GM23338 (cell line): ENCODE measurements at regions not wholly inside any gene's neighbourhood (a gene's known extent, or its start where the extent isn't known, plus 50 kb on each side); places are given as distances from the start of the nearest gene placed in this dataset.

ENCODE experiments used
- ATAC-seq: fragments of 200-7000 bp; cut with Tn5 transposase; 3 replicates; pipeline ENCODE4 v1.9.1; 2020
- DNase-seq: peaks from one replicate; pipeline ENCODE4 v3.0.0-alpha.2; 2015; ENCODE audit warnings: low spot score
- H2AFZ ChIP-seq: fragments of 200-600 bp; sonication (generic); 2 replicates; pipeline ENCODE4 v1.8.0; 2016; ENCODE audit warnings: antibody characterized with exemption, mild to moderate bottlenecking, moderate library complexity
- H3F3A ChIP-seq: fragments of 200-600 bp; sonication (generic); replicated peaks from 2 replicates; pipeline ENCODE4 v1.8.0; 2017; ENCODE audit warnings: antibody characterized with exemption, mixed run types, low read depth
- H3K27ac ChIP-seq: fragments of 200-600 bp; sonication (generic); 2 replicates; pipeline ENCODE4 v1.6.1; 2016; ENCODE audit warnings: low read depth
- H3K27me3 ChIP-seq: fragments of 200-600 bp; sonication (generic); 2 replicates; pipeline ENCODE4 v1.8.0; 2016; ENCODE audit warnings: mild to moderate bottlenecking, mixed run types, moderate library complexity; ENCODE audit not compliant: insufficient read depth
- H3K36me3 ChIP-seq: fragments of 200-600 bp; sonication (generic); 2 replicates; pipeline ENCODE4 v1.8.0; 2016; ENCODE audit warnings: mild to moderate bottlenecking; ENCODE audit not compliant: insufficient read depth
- H3K4me1 ChIP-seq: fragments of 200-600 bp; sonication (generic); 2 replicates; pipeline ENCODE4 v1.8.0; 2016; ENCODE audit warnings: mild to moderate bottlenecking, moderate library complexity; ENCODE audit not compliant: insufficient read depth
- H3K4me2 ChIP-seq: fragments of 200-600 bp; sonication (generic); 2 replicates; pipeline ENCODE4 v1.7.1; 2017; ENCODE audit warnings: mixed run types
- H3K4me3 ChIP-seq: fragments of 200-600 bp; sonication (generic); 2 replicates; pipeline ENCODE4 v1.6.1; 2016; ENCODE audit warnings: mixed run types
- H3K79me2 ChIP-seq: fragments of 200-600 bp; sonication (generic); replicated peaks from 2 replicates; pipeline ENCODE4 v1.8.0; 2017; ENCODE audit warnings: mild to moderate bottlenecking; ENCODE audit not compliant: insufficient read depth
- H3K9me2 ChIP-seq: fragments of 200-600 bp; sonication (generic); 2 replicates; pipeline ENCODE4 v1.8.0; 2017; ENCODE audit not compliant: insufficient read depth
- H4K20me1 ChIP-seq: fragments of 200-600 bp; sonication (generic); replicated peaks from 2 replicates; pipeline ENCODE4 v1.8.0; 2017; ENCODE audit warnings: mild to moderate bottlenecking; ENCODE audit not compliant: insufficient read depth
- H3K27ac Mint-ChIP-seq: 2 replicates; pipeline ENCODE4 v1.8.0; 2020; ENCODE audit warnings: inconsistent platforms, mild to moderate bottlenecking, moderate library complexity, mixed read lengths
- H3K27me3 Mint-ChIP-seq: 3 replicates; pipeline ENCODE4 v1.8.0; 2022; ENCODE audit warnings: low read depth, mild to moderate bottlenecking, moderate library complexity, mixed read lengths, inconsistent platforms; ENCODE audit not compliant: insufficient read depth, poor library complexity
- H3K36me3 Mint-ChIP-seq: 3 replicates; pipeline ENCODE4 v1.8.0; 2021; ENCODE audit warnings: low read depth, mild to moderate bottlenecking, inconsistent platforms, moderate library complexity, mixed read lengths
- H3K4me1 Mint-ChIP-seq: 3 replicates; pipeline ENCODE4 v1.8.0; 2020; ENCODE audit warnings: mild to moderate bottlenecking, inconsistent platforms, mixed read lengths
- H3K4me3 Mint-ChIP-seq: 3 replicates; pipeline ENCODE4 v1.8.0; 2021; ENCODE audit warnings: moderate library complexity, mild to moderate bottlenecking, inconsistent platforms, mixed read lengths
- H3K9me3 Mint-ChIP-seq: 3 replicates; pipeline ENCODE4 v1.8.0; 2020; ENCODE audit warnings: moderate library complexity, mild to moderate bottlenecking, inconsistent platforms, mixed read lengths
- CREB1 ChIP-seq: fragments of 250-450 bp; sonication (Bioruptor Pico); IDR thresholded peaks from 2 replicates; pipeline ENCODE4 v1.5.0; 2020; ENCODE audit warnings: low read depth, mild to moderate bottlenecking, moderate library complexity
- CTCF ChIP-seq, 2 experiments: fragments of 200-600 bp in 1 of 2; sonication (generic) in 1 of 2; conservative IDR thresholded peaks; 2 replicates each; pipeline versions ENCODE4 v1.5.1 to v1.6.1; 2016 to 2017; ENCODE audit warnings: antibody characterized with exemption in 2 of 2, low read depth in 2 of 2, mild to moderate bottlenecking in 2 of 2, moderate library complexity in 1 of 2
- ETS1 ChIP-seq: IDR thresholded peaks from 2 replicates; pipeline ENCODE4 v1.6.1; 2016; ENCODE audit warnings: antibody characterized with exemption
- EZH2 ChIP-seq: fragments of 200-600 bp; sonication (generic); IDR thresholded peaks from one replicate; pipeline ENCODE4 v1.8.0; 2017; ENCODE audit warnings: antibody characterized with exemption, mild to moderate bottlenecking, low read depth; ENCODE audit not compliant: unreplicated experiment
- EZH2phosphoT487 ChIP-seq: fragments of 200-600 bp; sonication (generic); IDR thresholded peaks from one replicate; pipeline ENCODE4 v1.8.1; 2018; ENCODE audit warnings: antibody characterized with exemption; ENCODE audit not compliant: unreplicated experiment
- REST ChIP-seq: IDR thresholded peaks from one replicate; pipeline ENCODE4 v1.6.1; 2018; ENCODE audit warnings: antibody characterized with exemption; ENCODE audit not compliant: unreplicated experiment
- ZNF114 ChIP-seq: fragments of 250-450 bp; sonication (Bioruptor Pico); IDR thresholded peaks from 2 replicates; pipeline ENCODE4 v1.5.0; 2020; ENCODE audit warnings: mild to moderate bottlenecking, moderate library complexity
- ZNF331 ChIP-seq: fragments of 250-450 bp; sonication (Bioruptor Pico); IDR thresholded peaks from 2 replicates; pipeline ENCODE4 v1.5.0; 2020; ENCODE audit warnings: low read depth, mild to moderate bottlenecking, moderate library complexity
- ZNF462 ChIP-seq: fragments of 250-450 bp; sonication (Bioruptor Pico); IDR thresholded peaks from 2 replicates; pipeline ENCODE4 v1.5.0; 2020; ENCODE audit warnings: mild to moderate bottlenecking, moderate library complexity

GRCh38 chr10:4035599-4035945 is 250.6 kb upstream of the KLF6 start:
- no peak overlapping the region for H3K27ac ChIP-seq
- no peaks in the 10 kb centered on the region for H3K4me1 Mint-ChIP-seq

More at GRCh38 chr10:4035599-4035945, 250.6 kb upstream of the KLF6 start:
- ATAC-seq (no peak), DNase-seq (no peak)
- no peaks in the 10 kb centered on the region for H4K20me1 ChIP-seq
- H3K79me2 ChIP-seq, result no peaks in the 10 kb centered on the region
- TF ChIP-seq REST (no peak), ETS1 (no peak), EZH2phosphoT487 (no peak), ZNF114 (no peak), ZNF462 (no peak), EZH2 (no peak), CREB1 (CRISPR knock-in tag) (no peak), ZNF331 (CRISPR knock-in tag) (no peak), CTCF (conservative IDR thresholded peaks at IDR 0.05; ENCODE audit: low read depth in 2 of 2) (no peak)
- H3K27ac Mint-ChIP-seq, result no peak overlapping the region
- no peaks in the 10 kb centered on the region for H3K27me3 ChIP-seq
- H3K4me2 ChIP-seq, result no peak overlapping the region
- H3K36me3 Mint-ChIP-seq, result peaks cover 2% of the 10 kb centered on the region; the same call in 2 of the 3 replicates
- H3K27me3 Mint-ChIP-seq, result peaks cover 2% of the 10 kb centered on the region
- no peaks in the 10 kb centered on the region for H3K9me2 ChIP-seq
- no peaks in the 10 kb centered on the region for H3K4me1 ChIP-seq
- no peak overlapping the region for H2AFZ ChIP-seq
- H3F3A ChIP-seq, result no peaks in the 10 kb centered on the region
- no peaks in the 10 kb centered on the region for H3K36me3 ChIP-seq
- H3K9me3 Mint-ChIP-seq, result peaks cover 2% of the 10 kb centered on the region
- H3K4me3 ChIP-seq, result no peak overlapping the region
- H3K4me3 Mint-ChIP-seq, result no peak overlapping the region
